GM18519 (cell line): ENCODE measurements at regions not wholly inside any gene's neighbourhood (a gene's known extent, or its start where the extent isn't known, plus 50 kb on each side); places are given as distances from the start of the nearest gene placed in this dataset.
"Not testable (repeated sequence)": the region's sequence is repeated elsewhere in the genome, so short reads cannot be mapped to it uniquely, and the experiment has no call there.

Experiments
- ATAC-seq: cut with Tn5 transposase; IDR thresholded peaks from one replicate; pipeline ENCODE4 v1.9.1; 2021; ENCODE audit warnings: mild to moderate bottlenecking, moderate library complexity; ENCODE audit not compliant: unreplicated experiment, low FRiP score

DNA sequence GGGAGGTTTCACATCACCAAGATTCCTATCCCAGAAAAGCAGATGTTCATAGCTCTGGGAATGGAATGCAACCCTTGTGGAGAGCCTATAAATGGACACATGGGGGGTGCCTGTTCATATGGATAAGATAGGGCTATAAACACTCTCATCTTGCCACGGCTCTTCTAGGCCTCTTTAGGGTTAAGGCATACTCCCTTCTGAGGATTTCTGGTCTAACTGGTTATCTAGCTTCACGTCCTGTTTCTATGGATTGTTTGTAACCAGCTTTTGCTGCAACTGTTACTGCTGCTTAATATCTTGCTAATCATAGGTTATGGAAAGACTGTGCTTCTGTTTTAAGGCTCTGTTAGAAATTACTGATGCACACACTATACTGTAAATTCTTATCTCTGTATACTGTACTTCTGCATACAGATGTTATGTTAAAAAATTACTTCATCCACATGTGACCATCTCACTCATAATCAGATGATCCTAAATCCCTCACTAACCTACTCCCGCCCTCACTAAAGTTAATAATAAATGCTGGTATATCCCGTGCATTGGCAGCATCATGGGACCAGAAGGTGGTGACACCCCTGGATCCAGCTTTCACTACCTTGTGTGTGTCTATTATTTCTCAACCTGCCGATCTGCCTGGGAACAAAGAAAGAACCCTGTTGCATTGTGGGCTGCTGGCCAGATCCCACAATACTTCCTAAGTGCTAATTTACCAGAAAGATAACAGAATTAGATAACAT is 68.7 kb downstream of the PRKAB2 start:
- not testable (repeated sequence) for ATAC-seq

DNA sequence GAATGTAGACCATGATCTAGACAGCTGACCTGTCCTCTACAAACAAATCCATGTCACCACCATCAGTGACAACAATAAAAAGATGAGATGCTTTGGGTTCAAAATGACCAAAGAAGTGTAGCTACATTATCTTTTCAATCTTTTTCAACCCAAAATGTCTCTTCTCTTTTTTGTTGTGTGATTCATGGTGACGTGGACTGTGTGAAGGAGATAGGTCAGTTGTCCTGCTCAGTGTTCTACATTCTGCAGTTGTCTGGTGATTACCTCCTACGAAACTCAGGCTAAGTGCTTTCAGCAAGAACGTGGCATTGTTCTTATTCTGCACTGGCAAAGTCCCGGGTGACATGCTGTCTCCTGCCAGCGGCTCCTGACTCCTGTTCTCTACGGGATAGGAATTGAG is 73.1 kb downstream of the PRKAB2 start:
- no peak for ATAC-seq

DNA sequence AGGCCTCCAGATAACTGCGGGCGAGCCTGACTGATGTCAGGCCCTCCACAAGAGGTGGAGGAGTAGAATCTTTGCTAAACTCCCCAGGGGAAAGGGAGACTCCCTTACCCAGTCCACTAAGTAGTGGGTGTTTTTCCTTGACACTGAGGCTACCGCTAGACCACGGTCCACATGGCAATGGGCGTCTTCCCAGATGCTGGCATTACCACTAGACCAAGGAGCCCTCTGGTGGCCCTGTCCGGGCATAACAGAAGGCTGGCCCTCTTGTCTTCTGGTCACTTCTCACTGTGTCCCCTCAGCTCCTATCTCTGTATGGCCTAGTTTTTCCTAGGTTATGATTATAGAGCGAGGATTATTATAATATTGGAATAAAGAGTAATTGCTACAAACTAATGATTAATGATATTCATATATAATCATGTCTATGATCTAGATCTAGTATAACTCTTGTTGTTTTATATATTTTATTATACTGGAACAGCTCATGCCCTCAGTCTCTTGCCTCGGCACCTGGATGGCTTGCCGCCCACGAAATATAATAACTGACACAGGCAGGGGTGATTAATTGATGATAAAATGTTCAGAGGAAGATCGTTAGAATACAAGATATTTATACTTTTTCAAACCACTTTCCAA is 73.8 kb downstream of the PRKAB2 start:
- ATAC-seq, result not testable (repeated sequence)

DNA sequence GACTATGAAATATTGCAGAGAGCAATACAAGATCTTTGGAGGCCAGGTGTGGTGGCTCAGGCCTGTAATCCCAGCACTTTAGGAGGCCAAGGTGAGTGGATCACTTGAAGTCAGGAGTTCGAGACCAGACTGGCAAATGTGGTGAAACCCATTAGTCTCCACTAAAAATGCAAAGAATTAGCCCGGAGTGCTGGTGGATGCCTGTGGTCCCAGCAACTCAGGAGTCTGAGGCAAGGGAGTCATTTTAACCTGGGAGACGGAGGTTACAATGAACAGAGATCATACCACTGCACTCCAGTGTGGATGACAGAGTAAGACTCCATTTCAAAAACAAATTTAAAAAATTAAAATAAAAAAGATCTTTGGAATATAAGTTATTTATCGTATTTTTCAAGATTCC is 76.6 kb downstream of the PRKAB2 start:
- no peak for ATAC-seq

DNA sequence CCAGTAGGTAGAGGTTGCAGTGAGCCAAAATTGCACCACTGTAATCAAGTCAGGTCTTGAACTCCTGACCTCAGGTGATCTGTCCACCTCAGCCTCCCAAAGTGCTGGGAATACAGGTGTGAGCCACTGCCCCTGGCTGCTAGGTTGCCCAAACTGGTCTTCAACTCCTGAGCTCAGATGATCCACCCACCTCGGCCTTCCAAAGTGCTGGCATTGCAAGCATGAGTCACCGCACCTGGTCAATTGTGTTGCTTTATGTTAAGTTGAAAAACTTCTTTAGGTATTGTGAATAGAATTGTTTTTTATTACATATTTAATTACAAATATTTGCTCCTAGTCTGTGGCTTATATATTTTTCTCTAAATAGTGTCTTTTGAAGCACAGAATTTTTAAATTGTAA is 80.5 kb downstream of the PRKAB2 start:
- no peak for ATAC-seq

DNA sequence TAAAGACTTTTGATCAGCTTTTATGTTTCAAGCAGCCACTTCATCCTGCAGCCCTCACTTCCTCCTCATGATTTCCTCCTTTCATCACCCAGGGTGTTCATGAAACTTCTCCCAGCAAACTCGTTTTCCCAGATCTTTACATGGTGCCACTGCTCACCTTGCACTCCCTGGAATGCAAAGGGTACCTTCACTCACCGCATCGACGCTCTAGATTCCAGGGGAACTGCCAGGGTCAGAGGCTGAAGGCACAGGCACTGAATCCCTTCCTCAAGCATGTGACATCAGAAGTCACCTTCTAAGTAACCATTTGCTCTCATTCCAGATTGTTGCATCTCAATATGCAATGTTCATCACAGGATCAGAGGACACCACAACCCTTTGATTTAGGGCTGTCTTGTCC is 82.8 kb downstream of the PRKAB2 start:
- no peak for ATAC-seq

DNA sequence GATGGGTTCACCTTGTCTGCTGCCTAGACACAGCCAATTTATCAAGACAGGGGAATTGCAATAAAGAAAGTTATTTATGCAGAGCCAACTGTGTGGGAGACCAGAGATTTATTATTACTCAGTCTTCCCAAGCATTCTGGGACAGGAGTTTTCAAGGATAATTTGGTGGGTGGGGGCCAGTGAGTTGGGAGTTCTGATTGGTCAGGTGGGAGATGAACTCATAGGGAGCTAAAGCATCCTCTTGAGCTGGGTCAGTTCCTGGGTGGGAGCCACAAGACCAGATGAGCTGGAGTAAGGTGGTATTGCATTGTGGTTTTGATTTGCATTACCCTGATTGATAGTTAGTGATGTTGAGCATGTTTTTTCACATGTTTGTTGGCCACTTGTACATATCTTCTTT is 86.1 kb downstream of the PRKAB2 start:
- no peak for ATAC-seq

DNA sequence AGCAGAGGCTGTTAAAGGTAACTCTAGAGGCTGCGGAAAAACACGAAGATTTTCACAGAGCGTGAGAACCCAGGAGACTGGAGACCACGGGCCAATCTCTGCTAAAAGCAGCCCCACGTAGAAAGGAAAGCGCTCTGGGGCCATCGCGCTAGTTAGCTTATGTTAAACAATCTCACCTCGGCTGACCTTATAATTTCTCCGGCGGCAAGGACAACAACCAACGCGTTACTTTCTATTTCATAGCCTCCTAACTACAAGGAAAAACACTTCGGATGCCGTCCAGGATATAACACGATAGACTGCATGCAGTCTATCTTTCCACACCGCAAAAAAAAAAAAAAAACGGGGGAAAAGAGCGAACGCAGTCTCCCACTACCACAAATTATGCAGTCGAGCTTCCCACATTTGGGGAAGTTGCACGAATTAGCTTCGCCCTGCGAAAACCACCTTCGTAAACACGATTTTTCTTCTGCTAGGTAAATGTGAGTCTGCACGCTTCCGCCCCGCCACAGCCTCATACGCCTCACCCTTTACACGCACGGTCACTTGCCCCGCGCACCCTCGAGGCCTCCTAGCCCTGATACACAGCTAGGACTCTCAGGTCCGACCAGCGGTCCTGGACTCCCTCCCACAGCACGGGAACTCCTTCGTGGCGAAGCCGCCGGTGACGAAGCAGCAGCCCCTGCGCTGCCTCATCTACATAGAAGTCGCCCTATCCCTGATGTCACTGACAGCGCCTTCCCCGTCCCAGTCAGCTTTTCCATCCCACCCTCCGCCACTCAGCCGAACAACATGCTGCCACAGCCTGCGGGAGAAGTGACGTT is 87.8 kb downstream of the PRKAB2 start:
- peak; percentile 42 for ATAC-seq

DNA sequence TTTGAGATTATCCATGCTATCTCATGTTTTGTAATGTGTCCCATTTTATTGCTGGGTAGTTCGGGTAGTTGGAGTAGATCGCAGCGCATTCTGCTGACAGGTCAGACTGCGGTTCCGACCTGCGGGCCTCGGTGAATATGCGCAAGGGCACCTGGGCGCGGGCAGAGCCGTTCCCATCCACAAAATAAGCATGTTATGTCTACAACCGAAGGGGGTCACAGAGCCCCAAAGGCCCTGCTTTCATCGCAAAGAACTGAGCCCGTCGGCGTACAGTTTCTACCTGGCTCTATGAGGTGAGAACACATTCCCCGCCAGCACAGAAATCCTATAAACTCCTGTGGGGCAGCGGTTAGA is 88.4 kb downstream of the PRKAB2 start:
- no peak for ATAC-seq

DNA sequence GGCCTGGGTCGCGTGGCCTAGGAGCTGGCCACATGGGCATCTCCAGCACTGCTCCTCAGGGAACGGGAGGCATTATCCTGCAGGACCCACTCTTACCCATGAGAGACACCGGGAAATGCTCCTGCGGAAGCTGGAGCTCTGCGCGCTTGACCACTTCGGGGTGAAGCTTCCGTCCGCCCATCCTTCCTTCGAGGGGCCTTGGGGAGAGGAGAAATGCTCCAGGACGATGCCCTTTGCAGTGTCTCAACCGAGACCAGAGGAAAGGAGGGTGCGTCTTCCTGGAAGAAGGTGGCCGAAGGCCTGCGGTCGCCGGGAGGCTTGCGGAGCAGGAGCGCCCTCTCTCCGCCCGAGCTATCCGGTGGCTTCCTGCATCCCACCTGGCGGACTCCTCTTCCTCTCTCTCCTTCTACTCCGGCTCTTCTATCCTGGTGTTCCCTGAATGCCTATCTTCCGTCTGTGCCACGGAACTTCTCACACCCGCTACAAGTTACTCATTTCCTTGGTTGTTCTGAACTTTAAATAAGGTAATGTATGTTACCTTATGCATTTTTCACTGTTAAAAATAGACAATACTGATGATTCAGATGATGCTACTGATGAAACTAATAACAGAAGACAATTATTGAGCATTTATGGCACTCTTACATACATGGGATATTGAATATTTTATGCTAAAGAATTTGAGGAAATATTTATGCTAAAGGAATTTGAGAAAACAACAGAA is 91.4 kb downstream of the PRKAB2 start:
- ATAC-seq, result no peak

DNA sequence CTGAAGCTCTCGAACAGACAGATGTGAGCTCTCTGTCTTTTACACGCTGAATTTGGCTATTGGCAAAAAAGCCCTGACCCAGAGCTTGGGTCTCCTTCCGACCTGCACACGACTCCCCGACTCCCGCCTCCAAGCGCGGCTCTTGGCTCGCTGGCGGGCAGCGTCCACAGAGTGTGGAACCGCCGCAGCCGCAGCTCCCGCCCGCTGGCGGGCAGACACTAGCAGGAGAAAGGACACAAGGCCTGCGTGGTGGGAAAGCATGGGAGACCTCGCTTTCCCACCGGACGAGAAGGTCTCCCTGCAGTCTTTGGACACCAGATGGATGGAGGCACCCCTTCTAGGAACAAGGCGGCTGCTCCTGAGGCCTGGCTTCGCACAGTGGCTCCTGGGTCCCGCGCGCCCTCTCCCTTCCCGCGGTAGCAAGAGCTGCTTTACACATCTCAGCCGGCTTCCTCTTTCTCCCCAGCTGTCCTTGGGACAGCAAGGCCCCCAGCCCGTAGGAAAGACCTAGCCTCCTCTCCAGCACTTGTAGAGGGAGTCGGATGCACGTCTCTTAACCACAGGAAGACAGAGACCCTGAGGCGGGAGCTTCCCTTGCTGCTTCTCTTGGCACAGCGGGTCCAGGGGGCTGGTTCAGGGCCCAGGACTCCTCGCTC is 92.1 kb downstream of the PRKAB2 start:
- ATAC-seq, result no peak

DNA sequence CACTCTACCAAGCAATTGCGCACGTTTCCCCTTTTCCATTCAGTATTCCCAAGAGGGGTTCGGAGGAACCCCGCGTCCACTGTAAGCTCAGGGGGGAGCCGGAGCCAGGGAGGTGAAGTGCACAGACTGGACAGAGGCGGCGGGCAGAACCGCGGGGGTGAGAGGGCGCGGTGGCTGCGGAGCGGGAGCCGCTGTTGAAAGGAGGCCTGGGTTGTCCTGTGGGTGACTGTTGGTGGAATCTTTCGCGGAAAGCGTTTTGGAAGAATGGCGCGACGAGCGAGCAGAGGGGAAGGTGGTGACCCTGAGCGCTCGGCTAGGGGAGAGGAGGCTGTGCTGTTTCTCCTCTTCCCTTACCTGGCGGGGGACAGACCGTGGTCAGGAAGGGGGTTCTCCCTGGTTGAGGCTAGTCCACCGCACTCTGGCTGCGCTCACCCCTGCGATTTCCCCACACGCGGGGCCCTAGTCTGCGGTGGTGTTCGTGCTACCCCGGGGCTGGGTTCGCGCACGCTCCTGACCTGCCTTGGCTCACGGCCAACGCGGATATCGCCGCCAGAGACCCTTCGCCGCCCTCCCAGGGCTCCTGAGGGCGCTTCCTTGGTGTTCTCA is 92.8 kb downstream of the PRKAB2 start:
- no peak for ATAC-seq

DNA sequence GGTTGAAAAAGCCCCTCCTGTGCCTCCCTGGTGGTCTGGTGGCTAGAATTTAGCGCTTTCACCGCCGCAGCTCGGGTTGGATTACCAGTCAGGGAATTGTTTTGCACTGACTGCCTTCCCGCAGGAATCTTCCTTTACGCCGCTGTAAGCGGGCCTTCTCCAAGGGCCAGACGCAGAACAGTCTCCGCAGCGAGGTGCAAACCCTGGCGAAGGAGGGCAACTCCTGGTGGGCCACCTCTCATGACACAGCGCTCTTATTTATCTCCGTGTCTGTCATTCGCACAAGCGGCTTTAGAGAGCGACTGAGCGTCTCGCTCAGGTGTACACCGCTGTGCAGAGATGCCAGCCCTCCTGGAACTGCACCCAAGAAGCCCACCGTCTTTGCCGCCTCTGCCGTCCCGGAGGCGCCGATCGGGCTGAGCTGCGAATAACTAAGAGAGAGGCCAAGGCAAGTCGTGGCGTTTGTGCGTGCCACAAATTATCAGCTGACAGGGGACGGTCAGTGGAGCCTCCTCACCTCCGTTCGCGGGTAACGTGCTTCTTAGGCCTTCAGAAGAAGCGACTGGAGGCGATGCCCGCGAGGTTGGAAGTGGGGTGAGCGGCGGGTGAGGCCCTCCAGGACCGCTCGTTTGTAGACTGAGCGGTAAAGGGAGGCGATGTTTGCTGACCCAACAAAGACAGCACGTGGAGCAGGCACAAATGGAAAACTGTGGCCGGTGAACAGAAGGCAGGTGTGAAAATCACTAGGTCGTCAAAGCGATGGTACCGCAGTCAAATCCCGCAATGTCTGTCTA is 93.5 kb downstream of the PRKAB2 start:
- ATAC-seq, result no peak

DNA sequence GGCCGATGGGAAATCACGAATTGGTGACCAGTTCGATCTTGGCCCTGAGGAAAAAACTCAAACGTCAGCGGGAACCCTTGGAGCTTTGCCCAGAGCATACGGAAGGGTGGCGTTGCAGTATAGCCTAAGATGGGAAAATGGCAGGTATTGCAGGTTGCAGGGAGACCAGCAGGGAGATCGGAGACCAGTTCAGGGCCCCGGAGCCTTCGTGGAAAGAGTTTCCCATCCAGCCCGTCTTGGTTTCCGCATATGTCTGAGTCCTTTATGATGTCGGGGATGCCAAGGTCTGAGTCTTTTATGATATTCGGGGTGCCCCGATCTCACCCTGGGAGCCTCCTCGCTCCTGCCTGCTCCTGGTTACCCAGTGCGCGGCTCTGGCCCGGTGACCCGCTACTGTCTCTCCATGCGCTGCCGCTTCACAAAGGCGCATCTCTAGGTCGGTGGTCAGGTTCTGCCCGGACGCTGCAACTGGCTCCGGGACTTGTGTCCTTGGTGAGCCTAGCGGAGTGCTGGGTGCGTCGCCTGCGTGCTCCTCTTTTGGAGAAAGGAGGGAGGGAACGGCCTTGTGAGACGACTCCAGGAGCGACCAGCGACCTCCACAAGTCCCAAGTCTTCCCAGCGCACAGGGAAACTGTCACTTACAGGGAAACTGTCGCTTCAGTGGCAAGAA is 94.2 kb downstream of the PRKAB2 start:
- ATAC-seq, result no peak

DNA sequence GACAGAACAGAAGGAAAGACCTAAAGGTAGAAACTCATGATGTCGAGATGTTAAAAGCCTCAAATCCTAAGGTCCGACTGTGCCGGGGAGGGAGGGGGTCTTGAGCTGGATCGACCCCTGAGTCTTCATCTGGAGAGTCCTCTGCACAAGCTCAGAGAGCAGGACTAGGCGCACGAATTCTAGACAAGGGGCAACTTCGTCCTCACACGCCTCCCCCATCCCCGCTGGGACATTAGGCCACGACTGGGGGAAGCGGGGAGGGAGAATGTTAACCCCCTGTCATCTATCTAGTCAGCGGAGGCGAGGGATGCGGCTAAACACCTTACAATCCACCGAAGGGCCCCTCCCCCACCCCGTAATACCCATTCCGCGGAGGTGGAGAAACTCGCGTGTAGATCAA is 94.7 kb downstream of the PRKAB2 start:
- no peak for ATAC-seq

DNA sequence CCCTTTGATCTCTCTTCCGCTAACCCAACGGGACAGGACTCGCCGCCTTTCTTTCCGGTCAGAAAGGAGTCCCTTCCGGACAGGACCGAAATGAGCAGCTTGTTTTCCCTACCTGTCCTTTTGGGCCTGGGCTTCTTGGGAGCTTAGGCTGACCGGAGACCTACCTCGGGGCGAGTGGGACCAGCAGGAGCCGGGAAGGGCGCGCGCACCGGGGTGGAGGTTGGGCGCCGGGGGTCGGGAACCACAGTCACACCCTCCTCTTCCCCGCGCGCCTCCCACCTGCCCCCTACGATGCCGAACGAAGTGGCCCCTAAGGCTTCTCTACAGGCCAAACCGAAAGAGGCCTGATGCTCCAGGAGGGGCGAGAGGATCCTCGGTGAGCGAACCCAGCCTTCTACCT is 95.2 kb downstream of the PRKAB2 start:
- no peak for ATAC-seq

DNA sequence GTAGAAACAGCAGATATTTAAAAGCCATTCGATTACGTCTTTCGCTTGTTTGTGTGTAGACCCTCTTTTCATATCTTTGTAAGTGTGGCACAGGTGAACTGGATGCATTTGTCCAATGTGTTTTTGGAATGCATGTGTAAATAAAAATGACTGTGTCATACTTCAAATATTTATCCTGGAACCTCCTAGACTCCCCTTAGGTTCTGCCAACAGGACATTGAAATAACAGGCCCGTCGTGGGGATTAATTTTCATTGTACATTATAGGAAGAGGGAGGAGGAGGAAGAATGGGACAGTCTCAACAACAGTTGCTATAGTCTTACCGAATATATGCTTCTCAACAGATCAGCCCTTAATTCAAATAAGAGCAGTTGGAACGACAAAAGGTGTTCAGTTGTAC is 95.8 kb downstream of the PRKAB2 start:
- ATAC-seq, result no peak

DNA sequence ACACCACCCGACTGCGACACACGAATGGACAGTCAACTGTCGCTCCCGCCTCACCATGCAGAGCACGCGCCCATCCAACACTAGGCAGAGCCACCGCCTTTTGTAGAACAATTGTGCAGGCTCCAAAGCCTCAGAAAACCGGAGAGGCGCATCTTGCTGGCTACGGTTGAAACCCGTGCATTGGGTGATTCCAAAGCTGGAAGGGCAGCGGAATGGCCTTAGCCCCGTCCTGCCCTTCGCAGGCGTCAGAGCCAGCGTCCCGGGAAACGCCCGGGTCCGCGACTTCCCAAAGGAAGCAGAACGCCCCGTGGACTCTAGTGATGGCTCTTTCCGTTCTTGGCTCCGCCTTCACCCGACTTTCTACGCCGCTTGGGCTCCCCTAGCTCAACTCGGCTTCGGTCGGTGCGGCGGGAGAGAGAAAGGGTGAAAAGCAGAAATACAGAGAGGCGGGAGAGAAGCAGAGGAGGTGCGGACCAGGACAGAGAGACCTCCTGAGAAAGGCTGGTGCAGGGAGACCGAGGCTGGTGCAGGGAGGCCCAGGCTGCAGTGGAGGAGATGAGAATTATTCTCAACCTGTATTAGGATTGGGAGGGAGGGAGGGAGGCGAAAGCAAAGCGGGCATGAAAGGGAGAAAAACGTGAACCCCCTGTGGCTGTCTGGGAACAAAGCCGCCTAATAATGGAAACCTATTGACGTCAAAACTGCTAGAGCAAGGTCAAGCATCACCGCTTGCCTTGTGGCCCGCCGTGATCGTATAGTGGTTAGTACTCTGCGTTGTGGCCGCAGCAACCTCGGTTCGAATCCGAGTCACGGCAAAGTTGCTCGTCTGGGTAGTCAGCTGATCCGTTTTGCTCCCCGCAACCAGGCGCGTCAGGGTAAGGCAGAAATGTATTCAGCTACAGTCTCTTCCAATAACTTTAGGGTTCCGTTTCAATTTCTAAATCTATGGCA is 99.5 kb downstream of the PRKAB2 start:
- ATAC-seq, result no peak
